GM12878 (cell line): ENCODE measurements at regions not wholly inside any gene's neighbourhood (a gene's known extent, or its start where the extent isn't known, plus 50 kb on each side); places are given as distances from the start of the nearest gene placed in this dataset.

Experiments
- ATAC-seq: fragments of 200-7000 bp; cut with Tn5 transposase; 3 replicates; pipeline ENCODE4 v1.9.1; 2020; ENCODE audit warnings: mild to moderate bottlenecking, moderate library complexity
- BruUV-seq: library from RNA; stranded (reverse); fragments of 400-500 nt; replicated peaks from 2 replicates; lab custom pipeline; 2021; lab: Mats Ljungman, UMichigan
- CTCF ChIA-PET: fragments of 300-600 bp; sonication (Branson Sonifier 250); formaldehyde crosslinking; extraction: SDS; loops from one replicate; lab custom pipeline; 2021; ENCODE audit warnings: inconsistent platforms; lab: Yijun Ruan, JAX
- POLR2A ChIA-PET: fragments of 350-600 bp; formaldehyde crosslinking; extraction: SDS; loops from one replicate; lab custom pipeline; 2021; ENCODE audit warnings: inconsistent platforms; lab: Charles Lee
- RAD21 ChIA-PET: fragments of 300-600 bp; sonication (Branson Sonifier 250); formaldehyde crosslinking; loops from one replicate; lab custom pipeline; 2023; ENCODE audit warnings: antibody characterized with exemption; ENCODE audit not compliant: unreplicated experiment; lab: Charles Lee
- SMC1A ChIA-PET: fragments of 300-600 bp; sonication (Branson Sonifier 250); formaldehyde crosslinking; loops from one replicate; lab custom pipeline; 2023; ENCODE audit not compliant: unreplicated experiment, uncharacterized antibody; lab: Charles Lee
- DNase-seq: peaks from one replicate; pipeline ENCODE4 v3.0.0-alpha.2; 2011; ENCODE audit warnings: low read depth, low spot score
- FAIRE-seq: peaks from 3 replicates; lab custom pipeline; 2011; peaks lifted over from hg19 to GRCh38; lab: Jason Lieb, UNC
- H2AFZ ChIP-seq: 2 replicates; pipeline ENCODE4 v1.6.0; 2011; ENCODE audit warnings: low read depth, low read length, control low read depth; ENCODE audit not compliant: control insufficient read depth
- H3K27ac ChIP-seq: 2 replicates; pipeline ENCODE4 v1.5.1; 2011; ENCODE audit warnings: control low read depth; ENCODE audit not compliant: control insufficient read depth, insufficient read depth
- H3K27me3 ChIP-seq, 2 experiments: replicated peaks in 1 of 2; 2 replicates each; pipeline versions ENCODE4 v1.6.0 to v1.6.1; 2011; ENCODE audit warnings: low read length in 1 of 2; ENCODE audit not compliant: control insufficient read depth in 2 of 2, insufficient read depth in 2 of 2
- H3K36me3 ChIP-seq, 2 experiments: 2 replicates each; pipeline ENCODE4 v1.5.1; 2011; ENCODE audit warnings: low read length in 1 of 2; ENCODE audit not compliant: control insufficient read depth in 2 of 2, insufficient read depth in 2 of 2
- H3K4me1 ChIP-seq: 2 replicates; pipeline ENCODE4 v1.6.1; 2011; ENCODE audit warnings: mild to moderate bottlenecking, low read length, moderate library complexity, mixed read lengths; ENCODE audit not compliant: control insufficient read depth, insufficient read depth
- H3K4me2 ChIP-seq: 2 replicates; pipeline ENCODE4 v1.6.0; 2011; ENCODE audit warnings: control low read depth; ENCODE audit not compliant: control insufficient read depth, insufficient read depth
- H3K4me3 ChIP-seq: fragments of 200-600 bp; sonication (generic); 2 replicates; pipeline ENCODE4 v1.5.1; 2016
- H3K79me2 ChIP-seq: 2 replicates; pipeline ENCODE4 v1.6.0; 2011; ENCODE audit warnings: low read length; ENCODE audit not compliant: control insufficient read depth, insufficient read depth
- H3K9ac ChIP-seq: 2 replicates; pipeline ENCODE4 v1.8.0; 2011; ENCODE audit warnings: low read length, control low read depth, mixed read lengths; ENCODE audit not compliant: control insufficient read depth, insufficient read depth
- H3K9me3 ChIP-seq: replicated peaks from 3 replicates; pipeline ENCODE4 v1.5.1; 2011; ENCODE audit warnings: mild to moderate bottlenecking, low read length; ENCODE audit not compliant: control insufficient read depth, insufficient read depth
- H4K20me1 ChIP-seq: 2 replicates; pipeline ENCODE4 v1.6.0; 2011; ENCODE audit not compliant: control insufficient read depth, insufficient read depth
- BCL3 ChIP-seq: IDR thresholded peaks from 2 replicates; pipeline ENCODE4 v1.6.1; 2011; ENCODE audit warnings: borderline replicate concordance, low read depth, mild to moderate bottlenecking, moderate library complexity, low read length; ENCODE audit not compliant: insufficient read depth, poor library complexity, severe bottlenecking
- HSF1 ChIP-seq: fragments of 150-350 bp; IDR thresholded peaks from 2 replicates; pipeline ENCODE4 v1.6.1; 2014; ENCODE audit warnings: mild to moderate bottlenecking, low read depth, low read length
- IKZF2 ChIP-seq, 2 experiments: fragments of 450-650 bp; IDR thresholded peaks; 2 replicates each; pipeline ENCODE4 v1.6.1; 2017; ENCODE audit warnings: mild to moderate bottlenecking in 2 of 2, moderate library complexity in 2 of 2
- IRF3 ChIP-seq: fragments of 450-650 bp; IDR thresholded peaks from 2 replicates; pipeline ENCODE4 v1.6.1; 2014; ENCODE audit warnings: mild to moderate bottlenecking
- LARP7 ChIP-seq: fragments of 450-650 bp; IDR thresholded peaks from 2 replicates; pipeline ENCODE4 v1.6.1; 2017; ENCODE audit warnings: mild to moderate bottlenecking
- NR2C1 ChIP-seq: fragments of 450-650 bp; IDR thresholded peaks from 2 replicates; pipeline ENCODE4 v1.6.1; 2017; ENCODE audit warnings: antibody characterized with exemption, mild to moderate bottlenecking, moderate library complexity
- NR2C2 ChIP-seq: IDR thresholded peaks from 2 replicates; pipeline ENCODE4 v1.6.1; 2011; ENCODE audit warnings: borderline replicate concordance, low read depth; ENCODE audit not compliant: control insufficient read depth, insufficient read length
- PAX5 ChIP-seq: IDR thresholded peaks from 2 replicates; pipeline ENCODE4 v1.6.1; 2011; ENCODE audit warnings: low read depth, low read length, borderline replicate concordance
- RAD21 ChIP-seq: IDR thresholded peaks from 2 replicates; pipeline ENCODE4 v1.6.1; 2011; ENCODE audit warnings: mild to moderate bottlenecking, low read depth, low read length, moderate library complexity; ENCODE audit not compliant: insufficient read depth
- RCOR1 ChIP-seq: conservative IDR thresholded peaks from 2 replicates; pipeline ENCODE4 v1.6.1; 2012; ENCODE audit warnings: low read depth, low read length, improper control_type of control experiment
- ZZZ3 ChIP-seq: IDR thresholded peaks from 2 replicates; pipeline ENCODE4 v1.6.1; 2011; ENCODE audit warnings: low read depth; ENCODE audit not compliant: control insufficient read depth, insufficient read length
- WGBS: methylation state at CpG from one replicate; pipeline ENCODE4 v1.1.6; 2016; ENCODE audit warnings: low lambda C conversion rate; ENCODE audit not compliant: insufficient replicate concordance, insufficient coverage; ENCODE audit errors: missing lambda C conversion rate; 5-methylcytosine and 5-hydroxymethylcytosine counted together
- in situ Hi-C: fragments of 300-500 bp; cut with MboI; formaldehyde crosslinking; loops from 9 replicates; pipeline ENCODE4 v1.14.3; 2018; ENCODE audit warnings: mixed read lengths
- intact Hi-C: fragments of 100-400 bp; cut with micrococcal nuclease; formaldehyde crosslinking; loops from one replicate; pipeline ENCODE4 v1.14.2; 2022; ENCODE audit not compliant: unreplicated experiment

GRCh38 chr13:24050796-24051715 is 109.5 kb upstream of the SPATA13 start:
- Histone ChIP-seq H3K4me2 (no peak overlapping the region), H4K20me1 (no peaks in the 10 kb centered on the region), H3K27ac (no peak overlapping the region), H3K9me3 (no peaks in the 10 kb centered on the region; the same call in 2 of the 3 replicates), H3K4me3 (no peak overlapping the region), H3K27me3 (no peaks in the 10 kb centered on the region; a peak in 1 of 4 replicates), H3K9ac (no peak overlapping the region), H3K4me1 (no peaks in the 10 kb centered on the region), H3K79me2 (no peaks in the 10 kb centered on the region), H3K36me3 (no peaks in the 10 kb centered on the region), H2AFZ (no peak overlapping the region)
- ChIA-PET SMC1A (interaction anchor here (1.4 to 6.3 kb wide), 3 partner anchors 10 to 167 kb away, joined by 4 to 66 read pairs (median 4); no protein-coding TSS in a partner anchor), CTCF (interaction anchor here (0.8 to 5.3 kb wide), 3 partner anchors 30 to 677 kb away, joined by 3 to 82 read pairs (median 3); no protein-coding TSS in a partner anchor), RAD21 (interaction anchor here (1.4 kb wide), 1 partner anchor 9 kb away, joined by 3 read pairs; no protein-coding TSS in a partner anchor), POLR2A (no interaction called here)
- intact Hi-C loops (no loop called here), in situ Hi-C loops (no loop called here)
- ATAC-seq: no peak
- TF ChIP-seq NR2C2 (no peak), LARP7 (no peak), ZZZ3 (no peak), RAD21 (no peak), NR2C1 (no peak), IKZF2 (IDR thresholded peaks at IDR 0.05) (no peak), HSF1 (no peak), BCL3 (no peak), IRF3 (no peak), PAX5 (no peak), RCOR1 (no peak)
- no TSS peak for BruUV-seq
- 25% methylated on average over 10 of the region's 10 CpGs for WGBS
- DNase-seq: no peak
- FAIRE-seq: no peak
